ENCODE measurements at regions not wholly inside any gene's neighbourhood (a gene's known extent, or its start where the extent isn't known, plus 50 kb on each side); places are given as distances from the start of the nearest gene placed in this dataset.

GRCh38 chr18:68445136-68445535, 269.8 kb downstream of the TMX3 start:
- no peak overlapping the region for H3K27ac ChIP-seq
- TF ChIP-seq ZFX (IDR thresholded peaks at IDR 0.05), result no peak
- no peak for TF ChIP-seq CTCF (conservative IDR thresholded peaks at IDR 0.05)

GRCh38 chr18:68441241-68441640, 273.7 kb downstream of the TMX3 start:
- no peak for TF ChIP-seq ZFX (IDR thresholded peaks at IDR 0.05)
- no peak for TF ChIP-seq CTCF (conservative IDR thresholded peaks at IDR 0.05)
- H3K27ac ChIP-seq, result no peak overlapping the region

- TF ChIP-seq CTCF (conservative IDR thresholded peaks at IDR 0.05) (no peak), ZFX (IDR thresholded peaks at IDR 0.05) (no peak)
- no peak overlapping the region for H3K27ac ChIP-seq
Observed at GRCh38 chr18:68440433-68440832, 274.5 kb downstream of the TMX3 start.

GRCh38 chr18:68439642-68440041, 275.3 kb downstream of the TMX3 start:
- no peak overlapping the region for H3K27ac ChIP-seq
- TF ChIP-seq CTCF (conservative IDR thresholded peaks at IDR 0.05) (no peak), ZFX (IDR thresholded peaks at IDR 0.05) (no peak)

- H3K27ac ChIP-seq, result no peak overlapping the region
- TF ChIP-seq CTCF (conservative IDR thresholded peaks at IDR 0.05), result no peak
- TF ChIP-seq ZFX (IDR thresholded peaks at IDR 0.05), result no peak
Observed at GRCh38 chr18:68438983-68439382, 275.9 kb downstream of the TMX3 start.

- TF ChIP-seq ZFX (IDR thresholded peaks at IDR 0.05) (no peak), CTCF (conservative IDR thresholded peaks at IDR 0.05) (no peak)
- no peak overlapping the region for H3K27ac ChIP-seq
Observed at GRCh38 chr18:68438536-68438935, 276.4 kb downstream of the TMX3 start.

GRCh38 chr18:68436485-68436884, 278.4 kb downstream of the TMX3 start:
- H3K27ac ChIP-seq, result no peak overlapping the region

More at GRCh38 chr18:68436485-68436884, 278.4 kb downstream of the TMX3 start:
- TF ChIP-seq CTCF (conservative IDR thresholded peaks at IDR 0.05) (no peak), ZFX (IDR thresholded peaks at IDR 0.05) (no peak)

All from C4-2B (cell line).